Retinal pigment epithelial cell (primary cell): ENCODE measurements at regions not wholly inside any gene's neighbourhood (a gene's known extent, or its start where the extent isn't known, plus 50 kb on each side); places are given as distances from the start of the nearest gene placed in this dataset.

Source experiments
- DNase-seq: peaks from one replicate; pipeline ENCODE4 v3.0.0-alpha.2; 2010; ENCODE audit warnings: low read depth
- H3K4me3 ChIP-seq: 2 replicates; pipeline ENCODE4 v1.5.1; 2011; ENCODE audit warnings: mild to moderate bottlenecking, low read length, control low read depth, moderate library complexity
- CTCF ChIP-seq: conservative IDR thresholded peaks from 2 replicates; pipeline ENCODE4 v1.5.1; 2011; ENCODE audit warnings: low read depth, low read length, control low read depth, inconsistent platforms

GRCh38 chr2:156901373-156902031 is 356.0 kb upstream of the GALNT5 start:
- TF ChIP-seq CTCF, result no peak
- no peak for DNase-seq
- no peak overlapping the region for H3K4me3 ChIP-seq

- TF ChIP-seq CTCF, result no peak
- DNase-seq, result peak; percentile 22
- H3K4me3 ChIP-seq, result no peak overlapping the region
Measured at GRCh38 chr2:156903335-156903734, 354.2 kb upstream of the GALNT5 start.

GRCh38 chr2:156907806-156908205 is 349.7 kb upstream of the GALNT5 start:
- no peak overlapping the region for H3K4me3 ChIP-seq
- DNase-seq, result no peak
- no peak for TF ChIP-seq CTCF

GRCh38 chr2:156908825-156909224 is 348.7 kb upstream of the GALNT5 start:
- H3K4me3 ChIP-seq, result no peak overlapping the region
- no peak for TF ChIP-seq CTCF
- no peak for DNase-seq

- no peak overlapping the region for H3K4me3 ChIP-seq
- TF ChIP-seq CTCF, result no peak
- no peak for DNase-seq
Measured at GRCh38 chr2:156909983-156910382, 347.5 kb upstream of the GALNT5 start.

- no peak for TF ChIP-seq CTCF
- H3K4me3 ChIP-seq, result no peak overlapping the region
- DNase-seq, result no peak
Measured at GRCh38 chr2:156915332-156915731, 342.2 kb upstream of the GALNT5 start.

GRCh38 chr2:156918410-156918809 is 339.1 kb upstream of the GALNT5 start:
- TF ChIP-seq CTCF, result no peak
- no peak for DNase-seq

More at GRCh38 chr2:156918410-156918809, 339.1 kb upstream of the GALNT5 start:
- no peak overlapping the region for H3K4me3 ChIP-seq
